Activated naive CD4-positive, alpha-beta T cell treated with Interleukin-2 at 50 U/mL for 16 hours (primary cell): ENCODE measurements at regions not wholly inside any gene's neighbourhood (a gene's known extent, or its start where the extent isn't known, plus 50 kb on each side); places are given as distances from the start of the nearest gene placed in this dataset.

Experiments used
- DNase-seq: peaks from one replicate; pipeline ENCODE4 v3.0.0-alpha.2; 2020

DNA sequence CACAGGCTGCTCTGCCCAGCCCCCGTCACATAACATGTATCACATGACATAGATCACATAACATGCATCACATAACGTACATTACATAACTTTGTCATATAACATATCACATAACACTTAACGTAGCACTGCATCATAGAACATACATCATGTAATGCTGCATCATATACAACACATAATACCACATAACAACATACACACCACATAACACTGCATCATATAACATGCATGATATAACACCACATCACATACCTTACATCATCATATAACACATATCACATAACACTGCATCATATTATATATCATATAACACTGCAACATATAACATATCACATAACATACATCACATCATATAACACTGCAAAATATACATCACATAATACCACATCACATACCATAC, 83.8 kb downstream of the AXIN2 start:
- no peak for DNase-seq

DNA sequence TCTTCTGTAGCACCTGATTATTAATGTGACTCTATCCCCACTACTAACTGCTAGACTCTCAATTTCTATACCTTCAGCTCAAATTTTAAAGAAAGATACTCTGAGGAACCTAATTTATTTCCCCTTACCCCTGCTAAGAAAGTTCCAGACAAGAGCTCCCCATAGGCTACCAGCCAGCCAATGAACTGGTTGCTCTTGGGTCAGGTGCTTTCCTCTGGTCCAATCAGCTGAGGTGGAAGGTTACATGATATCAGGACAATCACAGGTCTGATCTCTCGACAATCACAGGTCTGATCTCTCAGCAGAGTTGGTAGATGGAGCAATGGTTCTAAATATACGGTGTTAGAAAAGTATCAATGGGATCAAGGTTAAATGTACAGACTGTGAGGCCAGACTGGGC, 86.8 kb downstream of the AXIN2 start:
- no peak for DNase-seq

DNA sequence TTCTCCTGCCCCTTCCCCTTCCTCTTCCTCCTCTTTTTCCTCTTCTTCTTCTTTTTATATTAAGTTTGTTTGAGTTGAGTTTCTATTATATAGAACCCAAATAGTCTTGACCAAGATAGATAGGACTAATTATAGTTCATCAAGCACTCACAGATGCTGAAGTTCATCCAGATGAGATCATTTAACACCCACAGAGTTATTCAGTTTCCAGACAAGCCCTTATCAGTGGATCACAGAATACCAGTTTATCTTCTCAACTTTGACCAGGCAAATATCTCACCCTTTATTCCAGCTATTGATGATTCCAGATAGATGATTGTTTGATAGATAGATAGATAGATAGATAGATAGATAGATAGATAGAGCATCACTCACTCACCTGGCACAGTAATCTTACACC, 87.5 kb downstream of the AXIN2 start:
- no peak for DNase-seq

DNA sequence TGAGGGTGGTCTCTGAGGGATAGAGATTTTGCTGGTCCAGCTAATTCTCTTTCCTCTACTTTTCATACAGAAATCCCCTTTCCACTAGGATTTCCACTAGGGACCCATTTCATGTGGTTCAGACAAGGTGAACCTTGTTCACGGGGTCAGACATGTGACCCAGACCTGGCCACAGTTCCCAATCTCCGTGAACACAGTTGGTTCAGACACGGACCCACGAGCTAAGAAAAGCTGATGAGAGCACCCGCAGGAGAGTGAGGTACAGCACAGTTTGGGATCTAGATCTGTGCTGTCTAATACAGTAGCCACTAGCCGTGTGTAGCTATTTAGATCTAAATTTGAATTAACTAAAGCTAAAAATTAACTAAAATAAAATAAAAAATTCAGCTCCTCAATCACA, 88.1 kb downstream of the AXIN2 start:
- no peak for DNase-seq

DNA sequence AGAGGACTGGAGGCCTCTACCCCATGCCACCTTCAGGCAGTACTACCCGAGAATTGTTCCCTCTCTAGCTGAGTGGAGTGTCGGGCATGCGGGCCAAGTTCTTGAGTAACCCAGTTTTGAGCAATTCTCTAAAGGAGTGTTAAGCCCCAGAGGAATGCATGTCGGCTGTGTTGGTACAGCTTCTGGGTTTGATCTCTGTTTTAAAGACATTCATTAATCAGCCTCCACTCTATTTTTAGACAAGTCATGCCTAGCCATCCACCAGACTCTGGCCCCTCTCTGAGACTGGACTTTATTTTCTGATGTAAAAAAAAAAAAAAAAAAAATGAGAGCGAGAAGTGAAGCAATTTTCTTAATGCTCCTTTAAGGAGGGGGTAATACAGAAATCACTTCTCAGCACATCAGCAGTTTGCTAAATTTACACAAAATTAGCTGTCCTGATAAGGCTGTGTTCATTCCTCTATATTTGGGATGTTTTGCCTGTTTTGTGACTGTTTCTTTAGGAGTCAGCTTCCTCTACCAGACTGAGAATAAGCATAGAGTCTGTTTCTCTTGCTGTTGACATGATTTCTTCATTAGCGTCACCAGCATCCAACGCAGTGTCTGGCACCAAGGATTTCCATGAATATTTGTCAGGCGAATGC, 88.7 kb downstream of the AXIN2 start:
- no peak for DNase-seq

DNA sequence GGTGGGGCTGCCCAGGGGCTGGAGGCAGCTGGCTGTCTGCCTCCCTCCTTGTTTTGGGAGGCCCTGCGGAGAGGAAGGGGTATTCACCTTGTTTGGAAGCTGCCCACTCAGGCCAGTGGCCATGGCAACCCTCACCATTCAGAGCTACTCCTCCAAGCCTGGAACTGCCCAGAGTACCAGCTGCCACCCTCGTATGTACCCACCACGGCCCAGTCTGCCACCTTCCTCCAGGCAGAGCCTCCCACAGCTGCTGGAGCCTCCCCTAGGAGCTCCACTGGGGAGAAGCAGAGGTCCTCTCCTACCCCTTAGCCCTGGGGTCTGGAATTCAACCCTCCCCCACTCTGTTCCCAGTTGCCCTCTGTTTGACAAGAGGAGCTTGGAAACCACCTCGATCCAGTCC, 90.7 kb downstream of the AXIN2 start:
- DNase-seq: no peak

DNA sequence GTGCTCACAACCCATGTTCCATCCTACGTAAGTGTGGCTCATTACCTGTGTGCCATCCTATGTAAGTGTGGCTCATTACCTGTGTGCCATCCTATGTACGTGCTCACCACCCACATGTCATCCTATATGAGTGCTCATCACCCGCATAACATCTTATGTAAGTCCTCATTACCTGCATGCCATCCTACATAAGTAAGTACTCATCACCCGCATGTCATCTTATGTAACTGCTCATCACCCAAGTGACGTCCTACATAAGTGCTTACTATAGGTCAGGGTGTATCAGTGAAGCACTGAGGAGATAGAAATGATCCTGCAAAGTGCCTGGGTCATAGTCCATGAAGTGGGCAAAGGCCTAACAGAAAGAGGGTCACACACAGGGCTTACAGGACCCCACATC, 93.1 kb downstream of the AXIN2 start:
- no peak for DNase-seq

DNA sequence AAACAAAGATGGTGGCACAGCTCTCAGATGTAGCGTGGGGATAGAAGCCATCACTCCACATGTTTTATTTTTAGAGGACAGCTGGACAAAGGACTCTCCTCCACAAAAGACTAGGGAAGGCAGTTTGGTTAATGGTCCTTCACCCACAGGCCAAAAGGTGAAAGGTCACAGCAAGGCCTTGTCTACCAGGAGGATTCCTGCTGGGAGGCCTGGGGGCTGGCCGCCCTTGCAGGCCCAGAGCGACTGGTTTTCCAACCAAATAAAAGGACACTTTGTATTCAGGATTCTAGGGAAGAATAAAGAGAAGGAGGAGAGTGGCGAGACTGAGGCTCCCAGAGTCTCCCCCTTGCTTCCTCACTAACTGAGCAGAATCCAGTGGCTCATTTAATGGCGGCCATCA, 94.3 kb downstream of the AXIN2 start:
- DNase-seq: no peak

DNA sequence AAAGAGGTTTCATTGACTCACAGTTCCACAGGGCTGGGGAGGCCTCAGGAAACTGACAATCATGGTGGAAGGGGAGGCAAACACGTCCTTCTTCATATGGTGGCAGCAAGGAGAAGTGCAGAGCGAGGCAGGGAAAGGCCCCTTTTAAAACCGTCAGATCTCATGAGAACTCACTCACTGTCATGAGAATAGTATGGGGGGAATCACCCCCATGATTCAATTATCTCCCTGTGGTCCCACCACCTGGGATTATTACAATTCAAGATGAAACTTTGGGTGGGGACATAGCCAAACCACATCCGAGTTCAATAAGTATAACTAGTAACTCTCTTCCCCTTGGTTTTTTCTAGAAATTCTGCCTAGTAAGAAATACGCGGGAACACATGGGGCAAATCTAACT, 94.9 kb downstream of the AXIN2 start:
- no peak for DNase-seq

DNA sequence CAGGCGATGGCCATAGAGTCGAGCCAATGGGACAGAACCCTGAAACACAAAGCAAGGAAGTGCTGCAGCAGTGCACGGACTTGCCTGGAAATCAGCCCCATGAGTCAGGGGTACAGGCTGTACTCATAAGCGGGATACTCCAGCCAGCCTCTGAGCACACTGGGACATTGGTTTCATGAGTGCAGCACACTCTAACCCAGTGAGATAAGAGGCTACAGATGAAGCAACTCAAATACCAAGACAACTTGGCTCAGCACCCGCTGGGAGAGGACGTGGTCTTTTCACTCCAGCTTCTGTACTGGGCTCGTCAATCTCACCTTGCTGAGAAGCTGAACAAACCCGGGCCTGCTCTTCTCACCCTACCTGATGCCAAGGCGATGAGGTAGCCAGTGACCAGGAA, 98.2 kb downstream of the AXIN2 start:
- DNase-seq: no peak

DNA sequence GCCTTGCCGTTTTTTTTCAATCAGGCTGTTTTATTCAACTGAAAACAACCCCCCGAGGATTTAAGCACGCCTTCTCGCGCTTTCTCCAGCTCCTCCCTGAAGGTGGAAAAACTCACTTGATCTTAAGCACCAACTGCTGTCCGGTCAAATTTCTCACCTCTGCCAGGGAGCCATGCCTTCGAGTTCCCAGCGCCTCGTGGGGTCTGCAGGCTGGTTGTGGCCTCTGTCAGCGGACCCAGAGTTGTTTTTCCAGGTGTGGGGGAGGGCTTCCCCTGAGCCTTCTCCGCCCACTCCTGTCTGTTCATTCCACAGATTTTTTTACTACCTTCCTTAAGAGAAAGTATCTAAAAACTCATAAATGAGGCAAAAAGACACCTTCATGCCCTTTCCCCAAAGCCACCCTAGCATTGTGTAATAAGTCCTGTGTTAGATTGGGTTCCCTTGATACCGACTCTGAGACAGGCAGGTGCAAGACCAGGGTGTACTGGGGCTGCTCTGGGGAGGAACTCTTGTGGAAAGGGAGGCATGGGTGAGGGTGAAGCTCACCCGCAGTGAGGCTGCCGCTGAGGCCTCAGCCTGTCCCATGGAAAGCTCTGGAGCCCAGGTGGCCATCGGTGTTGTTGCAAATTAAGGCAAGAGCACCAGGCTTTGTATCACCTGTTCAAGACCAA, 101.6 kb downstream of the AXIN2 start:
- no peak for DNase-seq

DNA sequence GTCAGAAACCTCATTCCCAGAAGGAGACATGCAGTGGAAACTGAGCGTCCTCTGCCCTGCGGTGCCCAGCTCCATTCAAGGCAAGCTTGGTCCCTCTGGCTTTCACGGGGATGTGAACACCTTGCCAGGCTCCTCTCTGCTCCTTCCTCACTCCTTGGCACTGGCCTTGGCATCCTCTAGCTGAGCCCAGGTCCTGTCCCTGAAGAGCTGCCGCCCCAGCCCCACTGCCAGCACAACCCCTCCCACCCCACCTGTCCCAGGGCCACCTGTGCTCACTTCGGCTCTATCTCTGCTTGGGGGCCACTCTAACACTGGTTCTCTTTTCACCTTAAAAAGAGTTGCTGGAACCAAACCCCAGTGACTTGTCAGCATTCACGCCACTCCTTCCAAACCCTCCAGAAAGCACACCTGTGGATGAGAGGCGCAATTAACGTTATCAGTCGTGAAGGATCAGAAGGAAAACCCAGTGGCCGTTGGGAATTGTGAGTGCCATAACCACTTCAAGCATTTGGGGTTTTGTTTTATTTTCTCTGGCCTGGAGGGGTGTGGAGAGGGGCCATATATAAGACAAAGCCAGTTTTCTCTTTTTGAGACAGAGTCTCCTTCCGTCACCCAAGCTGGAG, 103.7 kb downstream of the AXIN2 start:
- no peak for DNase-seq

DNA sequence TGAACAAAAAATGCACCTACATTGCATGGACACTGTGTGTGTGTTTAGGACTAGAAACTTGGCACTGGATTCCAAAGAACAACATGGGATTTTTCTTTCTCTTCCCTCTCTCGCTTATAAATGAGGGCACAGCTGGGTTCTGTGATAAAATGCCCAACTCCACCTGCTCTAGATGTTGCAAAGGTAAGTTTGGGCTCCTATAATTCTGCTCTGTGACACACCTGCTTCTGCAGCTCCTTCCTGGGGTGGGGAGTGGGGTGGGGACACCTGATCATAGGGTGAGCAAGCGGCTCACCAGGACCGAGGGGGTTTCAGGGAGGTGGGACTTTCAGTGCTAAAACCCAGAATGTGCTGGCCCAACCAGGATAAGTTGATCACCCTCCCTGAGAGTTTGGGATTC, 104.3 kb downstream of the AXIN2 start:
- DNase-seq: no peak

DNA sequence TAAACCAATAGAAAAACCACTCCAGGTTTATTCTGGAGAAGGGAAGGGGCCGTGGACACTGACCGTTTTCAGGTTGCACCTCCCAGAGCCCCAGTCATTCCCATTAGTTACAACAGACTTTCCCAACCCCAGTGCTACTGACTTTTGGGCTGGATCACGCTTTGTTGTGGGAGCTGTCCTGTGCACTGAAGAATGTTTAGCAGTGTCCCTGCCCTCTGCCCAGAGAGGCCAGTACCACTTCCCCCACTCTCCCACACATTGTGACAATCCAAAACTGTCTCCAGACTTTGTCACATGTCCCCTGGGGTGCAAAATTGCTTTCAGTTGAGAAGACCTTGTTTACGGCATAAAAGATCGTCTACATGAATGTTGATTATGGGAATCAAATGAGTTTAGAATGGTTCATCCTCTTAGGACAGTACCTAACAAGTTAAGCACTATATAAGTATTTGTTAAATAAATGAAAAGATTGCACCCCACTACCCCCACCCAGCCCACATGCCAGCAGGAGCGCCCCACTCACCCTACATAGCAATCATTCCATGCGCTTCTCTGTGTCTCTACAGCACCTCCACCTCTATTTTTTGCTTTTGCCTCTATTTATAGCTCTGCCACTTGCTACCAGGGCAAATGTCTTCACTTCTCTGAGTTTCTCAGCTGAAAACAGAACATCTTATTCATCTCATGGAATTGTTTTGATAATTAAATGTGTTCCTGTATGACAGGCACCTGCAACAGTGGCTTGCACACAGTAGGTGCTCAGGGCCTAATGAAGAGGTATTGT, 104.9 kb downstream of the AXIN2 start:
- DNase-seq: no peak

DNA sequence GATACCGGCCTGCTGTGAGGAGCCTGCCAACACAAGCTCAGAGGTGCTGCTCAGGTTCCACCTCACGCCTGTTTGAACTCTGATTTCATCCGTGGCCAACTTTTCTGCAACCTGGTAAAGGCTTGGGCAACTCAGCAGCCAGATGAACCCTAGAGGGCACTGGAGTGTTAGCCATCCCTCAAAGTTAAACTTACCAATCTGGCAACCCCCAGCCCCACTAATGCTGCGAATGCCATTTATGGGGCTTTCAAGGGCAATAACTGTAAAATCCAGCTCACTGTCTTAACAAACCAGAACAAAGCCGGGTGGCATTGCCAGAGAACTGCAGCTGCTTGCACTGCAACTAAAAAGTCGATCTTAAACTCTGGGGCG, 105.5 kb downstream of the AXIN2 start:
- DNase-seq: no peak

DNA sequence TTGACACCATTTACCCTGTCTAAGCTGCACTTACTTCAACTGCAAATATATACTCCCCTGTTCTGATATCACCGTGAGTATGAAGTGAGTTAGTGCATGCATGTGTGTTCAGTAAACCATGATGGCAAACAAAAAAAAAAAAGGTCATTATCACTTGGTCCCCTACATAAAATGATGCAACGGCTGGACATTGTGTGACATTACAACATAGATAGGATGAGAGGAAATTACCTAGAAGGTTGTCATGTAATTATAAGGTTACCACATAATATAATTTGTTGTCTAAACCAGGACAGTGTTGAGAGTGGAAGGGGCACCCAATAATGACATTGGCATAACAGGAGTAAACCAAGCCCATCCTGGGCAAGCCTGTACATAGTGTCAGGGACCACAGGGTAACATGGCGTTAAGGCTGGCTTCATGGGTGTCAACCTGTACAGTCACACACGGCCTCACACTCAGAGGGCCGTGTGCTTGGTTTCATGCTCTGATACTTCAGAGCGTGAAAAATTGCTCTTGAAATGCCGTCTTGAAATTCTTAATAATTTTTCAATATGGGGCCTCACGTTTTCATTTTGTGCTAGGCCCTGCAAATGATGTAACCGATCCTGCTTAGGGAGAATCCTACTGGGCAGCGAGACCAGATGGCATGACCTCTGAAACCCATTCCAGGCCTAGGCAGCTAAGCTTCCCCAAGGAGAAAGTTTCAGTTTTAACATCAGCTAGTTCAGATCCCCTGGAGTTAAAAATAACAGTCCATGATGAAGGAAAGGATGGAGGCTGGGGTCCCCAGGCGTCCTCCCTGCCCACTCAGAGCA, 106.1 kb downstream of the AXIN2 start:
- DNase-seq: no peak

DNA sequence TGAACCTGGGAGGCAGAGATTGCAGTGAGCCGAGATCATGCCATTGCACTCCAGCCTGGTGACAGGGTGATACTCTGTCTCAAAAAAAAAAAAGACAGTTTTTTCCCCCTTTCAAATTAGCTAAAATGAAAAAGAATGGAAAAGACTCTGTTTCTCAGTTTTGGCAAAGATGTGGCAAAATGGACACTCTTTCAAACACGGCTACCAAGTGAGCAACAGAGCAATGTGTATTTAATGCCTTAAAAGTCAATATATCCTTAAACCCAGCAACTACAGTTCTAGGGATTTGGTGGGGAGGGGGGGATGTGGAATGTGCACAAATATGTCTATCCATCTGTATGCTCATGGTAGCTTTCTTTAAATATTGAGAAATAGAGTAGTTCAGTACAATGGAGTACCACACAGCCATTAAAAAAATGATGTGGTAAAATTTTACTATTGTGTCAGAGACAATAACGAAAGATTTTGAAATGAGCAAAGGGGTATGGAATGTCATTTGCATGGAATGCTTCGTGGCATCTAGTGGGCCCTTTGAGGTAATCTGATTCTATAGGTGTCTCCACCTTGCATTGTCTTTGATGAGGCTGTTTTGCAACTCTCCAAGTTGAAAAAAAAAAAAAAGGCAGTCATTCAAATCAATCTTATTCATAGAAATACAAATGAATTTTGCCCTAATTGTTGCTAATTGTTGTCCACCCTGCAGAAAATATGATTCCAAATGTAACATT, 108.1 kb downstream of the AXIN2 start:
- DNase-seq: no peak

DNA sequence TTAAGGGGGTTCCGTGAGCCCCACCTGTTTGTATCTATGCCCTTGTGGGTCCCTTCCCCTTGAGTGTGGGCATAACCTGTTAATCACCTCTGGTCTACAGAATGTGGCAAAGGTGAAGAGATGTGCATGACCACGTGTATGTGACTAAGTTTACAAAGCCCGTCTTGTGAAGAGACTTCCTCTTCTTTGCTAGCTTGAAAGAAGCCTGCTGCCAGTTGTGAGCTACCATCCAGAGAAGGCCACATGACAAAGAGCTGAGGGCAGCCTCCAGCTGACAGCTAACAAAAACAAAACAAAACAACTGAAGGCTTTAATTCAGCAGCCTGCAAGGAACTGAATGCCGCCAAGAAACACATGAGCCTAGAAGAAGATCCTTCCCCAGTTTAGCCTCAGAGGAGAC, 112.0 kb downstream of the AXIN2 start:
- DNase-seq: no peak

DNA sequence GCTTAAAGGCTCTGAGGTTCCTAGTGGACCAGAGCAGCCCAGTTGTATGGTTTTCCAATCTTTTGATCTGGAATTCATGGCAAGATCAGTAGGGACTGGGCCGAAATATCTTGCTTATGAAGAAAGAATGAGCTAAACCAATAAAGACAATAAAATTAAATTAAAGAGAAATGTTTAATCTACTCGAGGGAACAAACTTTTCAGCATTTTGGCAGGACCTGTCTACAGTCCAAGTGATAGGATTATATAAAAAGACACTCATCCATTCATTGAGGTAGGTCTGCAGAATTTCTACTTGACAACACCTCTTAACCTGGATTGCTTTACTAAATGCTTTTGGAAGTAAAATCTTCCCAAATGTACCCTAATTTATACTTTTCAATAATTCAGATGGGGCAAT, 113.6 kb downstream of the AXIN2 start:
- no peak for DNase-seq

DNA sequence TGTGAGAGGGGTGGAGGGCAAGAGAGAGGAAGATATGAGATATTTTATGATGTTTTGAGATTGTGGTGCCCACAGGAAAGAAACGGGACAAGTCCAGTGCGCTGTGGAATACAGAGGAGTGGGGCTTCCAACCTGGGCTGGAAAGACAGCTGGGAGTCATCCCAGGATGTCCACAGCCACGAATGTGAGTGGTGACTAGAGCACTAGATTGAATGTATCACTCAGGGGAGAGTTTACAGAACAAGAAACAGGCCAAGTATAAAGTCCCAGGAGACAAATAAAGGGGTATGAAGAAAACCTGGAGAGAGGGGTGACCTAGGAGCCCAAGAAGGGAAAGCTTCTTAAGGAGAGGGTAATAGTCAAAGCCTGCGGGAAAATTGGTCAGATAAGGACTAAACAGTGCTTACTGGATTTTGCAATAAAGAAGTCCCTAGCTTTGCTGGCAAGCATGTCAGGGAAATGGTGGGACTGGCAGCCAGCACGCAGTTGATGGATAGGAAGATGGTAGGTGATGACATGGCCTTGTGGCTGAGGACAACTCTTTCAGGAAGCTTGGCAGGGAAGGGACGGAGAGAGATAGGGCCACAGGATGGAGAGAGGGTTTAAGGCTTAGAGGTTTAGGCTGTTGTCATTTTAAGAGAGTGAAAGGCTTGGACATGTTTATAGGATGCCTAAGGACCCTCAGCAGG, 114.5 kb downstream of the AXIN2 start:
- DNase-seq: no peak

DNA sequence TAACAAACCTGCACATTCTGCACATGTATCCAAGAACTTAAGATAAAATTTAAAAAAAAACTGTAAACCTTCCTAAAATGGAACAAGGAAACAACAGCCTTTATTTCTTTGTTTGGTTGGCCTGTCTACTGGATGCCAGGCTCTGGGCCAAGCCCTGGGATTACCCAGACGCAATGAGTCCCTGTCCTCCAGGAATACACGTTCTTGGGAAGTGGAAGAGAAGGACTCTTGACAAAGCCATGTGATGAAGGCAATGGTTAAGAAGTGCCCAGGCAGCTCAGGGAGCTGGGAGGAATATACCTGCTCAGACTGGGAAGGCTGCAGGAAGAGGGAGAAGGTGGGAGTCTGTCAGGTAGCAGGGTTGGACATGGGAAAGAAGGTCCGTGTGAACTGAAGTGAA, 115.4 kb downstream of the AXIN2 start:
- no peak for DNase-seq

DNA sequence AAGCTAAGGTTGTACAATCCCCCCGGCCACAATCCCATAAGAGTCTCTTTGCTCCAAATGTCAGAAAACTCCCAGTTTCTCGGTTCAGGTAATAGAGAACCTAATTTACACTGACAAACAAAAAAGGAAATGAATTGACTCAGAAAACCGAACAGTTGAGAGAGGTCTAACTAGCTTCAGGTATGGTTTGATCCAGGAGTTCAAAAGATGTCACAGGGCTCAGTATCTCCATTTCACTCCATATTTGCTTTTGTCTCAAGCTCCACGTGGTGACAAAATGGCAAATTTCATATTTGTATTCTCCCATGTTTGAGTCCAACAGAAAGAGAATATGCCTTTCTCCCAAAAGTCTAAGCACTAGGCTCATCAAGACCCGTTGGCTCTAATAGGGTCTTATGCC, 117.4 kb downstream of the AXIN2 start:
- DNase-seq: no peak
